ENCODE measurements at regions not wholly inside any gene's neighbourhood (a gene's known extent, or its start where the extent isn't known, plus 50 kb on each side); places are given as distances from the start of the nearest gene placed in this dataset.

DNA sequence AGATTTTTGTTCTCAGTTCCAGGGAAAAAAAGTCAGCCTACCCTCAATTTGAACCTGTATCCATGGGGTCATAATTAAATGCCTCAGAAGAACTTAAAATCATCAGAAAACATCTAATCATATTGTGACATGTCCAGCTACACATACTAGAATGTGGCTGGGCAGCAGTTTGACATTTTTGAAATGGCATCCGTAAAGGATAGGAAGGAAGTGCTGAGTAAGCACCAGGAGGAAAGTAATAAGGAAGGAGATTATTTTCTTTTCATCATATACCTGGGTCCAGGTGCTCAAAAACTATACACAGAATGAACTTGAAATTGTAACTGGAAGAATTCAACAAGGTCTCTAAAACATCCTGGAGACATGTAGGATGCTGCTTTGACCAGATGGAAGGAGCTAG, 116.9 kb upstream of the RAI14 start:
- Histone ChIP-seq H4K20me1 (ENCODE audit: insufficient read depth, low read length) (no peaks in the 10 kb centered on the region), H3K4me1 (ENCODE audit: control insufficient read depth in 1 of 2, insufficient read depth in 2 of 2, low read length in 2 of 2) (no peaks in the 10 kb centered on the region), H3K36me3 (replicated peaks in 1 of 2; ENCODE audit: control insufficient read depth in 1 of 2, insufficient read depth in 2 of 2, low read length in 2 of 2) (no peaks in the 10 kb centered on the region), H3K4me3 (replicated peaks in 1 of 3; ENCODE audit: low read depth in 2 of 3, low read length in 3 of 3) (no peak overlapping the region), H2AFZ (ENCODE audit: insufficient read depth, low read depth, low read length, poor library complexity, severe bottlenecking) (no peak overlapping the region), H3K9me3 (replicated peaks in 1 of 2; ENCODE audit: control insufficient read depth in 1 of 2, insufficient read depth in 1 of 2, low read length in 2 of 2) (peaks cover 0 to 3% of the 10 kb centered on the region in 2 donors), H3K27ac (ENCODE audit: low read depth in 1 of 2, low read length in 2 of 2) (no peak overlapping the region), H3K4me2 (replicated peaks; ENCODE audit: extremely low read depth, low read length, poor library complexity, severe bottlenecking) (no peak overlapping the region), H3K27me3 (ENCODE audit: control insufficient read depth in 2 of 2, insufficient read depth in 2 of 2, low read length in 2 of 2) (peaks cover 0 to 7% of the 10 kb centered on the region in 2 donors), H3K79me2 (ENCODE audit: insufficient read depth, low read length) (no peaks in the 10 kb centered on the region), H3K9ac (ENCODE audit: insufficient read depth, low read length, poor library complexity, severe bottlenecking) (no peak overlapping the region)
- Mint-ChIP-seq H3K9me3 (peaks cover 5 to 13% (median 9%) of the 10 kb centered on the region in 7 donors), H3K27me3 (ENCODE audit: low read depth in 3 of 3) (peaks cover 2 to 16% (median 4%) of the 10 kb centered on the region in 3 donors), H3K4me3 (no peak overlapping the region), H3K36me3 (no peaks in the 10 kb centered on the region), H3K4me1 (no peaks in the 10 kb centered on the region), H3K27ac (peak overlapping the region in 1 of 7 donors; percentile 11)
- no CpG with 5 or more reads among the region's 1 CpG for WGBS (ENCODE audit: insufficient coverage)
- no peak for DNase-seq
- intact Hi-C loops (cut with micrococcal nuclease), result loop anchor here (2.0 to 5.0 kb wide), 2 partner anchors 52 to 54 kb away; no protein-coding TSS in a partner anchor
- TF ChIP-seq, protein P1, sequence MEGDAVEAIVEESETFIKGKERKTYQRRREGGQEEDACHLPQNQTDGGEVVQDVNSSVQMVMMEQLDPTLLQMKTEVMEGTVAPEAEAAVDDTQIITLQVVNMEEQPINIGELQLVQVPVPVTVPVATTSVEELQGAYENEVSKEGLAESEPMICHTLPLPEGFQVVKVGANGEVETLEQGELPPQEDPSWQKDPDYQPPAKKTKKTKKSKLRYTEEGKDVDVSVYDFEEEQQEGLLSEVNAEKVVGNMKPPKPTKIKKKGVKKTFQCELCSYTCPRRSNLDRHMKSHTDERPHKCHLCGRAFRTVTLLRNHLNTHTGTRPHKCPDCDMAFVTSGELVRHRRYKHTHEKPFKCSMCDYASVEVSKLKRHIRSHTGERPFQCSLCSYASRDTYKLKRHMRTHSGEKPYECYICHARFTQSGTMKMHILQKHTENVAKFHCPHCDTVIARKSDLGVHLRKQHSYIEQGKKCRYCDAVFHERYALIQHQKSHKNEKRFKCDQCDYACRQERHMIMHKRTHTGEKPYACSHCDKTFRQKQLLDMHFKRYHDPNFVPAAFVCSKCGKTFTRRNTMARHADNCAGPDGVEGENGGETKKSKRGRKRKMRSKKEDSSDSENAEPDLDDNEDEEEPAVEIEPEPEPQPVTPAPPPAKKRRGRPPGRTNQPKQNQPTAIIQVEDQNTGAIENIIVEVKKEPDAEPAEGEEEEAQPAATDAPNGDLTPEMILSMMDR (IDR thresholded peaks at IDR 0.05), result no peak

DNA sequence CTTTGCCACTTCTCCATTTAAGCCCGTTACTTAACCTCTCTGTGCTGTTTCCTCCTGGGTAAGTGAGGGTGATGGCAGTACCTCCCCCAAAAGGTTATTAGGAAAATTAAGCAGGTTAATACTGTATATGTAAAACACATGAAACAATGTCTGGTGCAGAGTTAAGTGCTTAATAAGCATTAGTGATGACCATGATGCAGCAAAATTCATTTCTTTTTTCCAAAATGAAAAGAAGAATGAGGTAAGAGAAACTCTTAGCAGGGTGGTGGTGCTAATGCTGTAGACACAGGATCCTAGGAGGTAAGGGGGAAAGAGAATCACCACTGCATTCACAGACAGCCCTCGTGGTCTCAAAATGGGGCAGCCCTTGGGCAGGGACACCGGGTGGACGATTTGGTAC, 115.1 kb upstream of the RAI14 start:
- peaks cover 0 to 10% (median 4%) of the 10 kb centered on the region in 3 donors for H3K27me3 Mint-ChIP-seq (ENCODE audit: low read depth in 3 of 3)

More for the DNA sequence above, 115.1 kb upstream of the RAI14 start:
- Histone ChIP-seq H3K27ac (ENCODE audit: low read depth in 1 of 2, low read length in 2 of 2) (no peak overlapping the region), H3K27me3 (ENCODE audit: control insufficient read depth in 2 of 2, insufficient read depth in 2 of 2, low read length in 2 of 2) (peaks cover 0 to 3% of the 10 kb centered on the region in 2 donors), H3K9me3 (replicated peaks in 1 of 2; ENCODE audit: control insufficient read depth in 1 of 2, insufficient read depth in 1 of 2, low read length in 2 of 2) (peaks cover 11 to 14% of the 10 kb centered on the region in 2 donors), H2AFZ (ENCODE audit: insufficient read depth, low read depth, low read length, poor library complexity, severe bottlenecking) (no peak overlapping the region), H3K9ac (ENCODE audit: insufficient read depth, low read length, poor library complexity, severe bottlenecking) (no peak overlapping the region), H3K4me2 (replicated peaks; ENCODE audit: extremely low read depth, low read length, poor library complexity, severe bottlenecking) (no peak overlapping the region), H3K4me1 (ENCODE audit: control insufficient read depth in 1 of 2, insufficient read depth in 2 of 2, low read length in 2 of 2) (no peaks in the 10 kb centered on the region), H3K36me3 (replicated peaks in 1 of 2; ENCODE audit: control insufficient read depth in 1 of 2, insufficient read depth in 2 of 2, low read length in 2 of 2) (no peaks in the 10 kb centered on the region), H3K79me2 (ENCODE audit: insufficient read depth, low read length) (no peaks in the 10 kb centered on the region), H3K4me3 (replicated peaks in 1 of 3; ENCODE audit: low read depth in 2 of 3, low read length in 3 of 3) (no peak overlapping the region), H4K20me1 (ENCODE audit: insufficient read depth, low read length) (no peaks in the 10 kb centered on the region)
- H3K27ac Mint-ChIP-seq, result no peak overlapping the region
- WGBS (ENCODE audit: insufficient coverage), result 100% methylated on average over 2 of the region's 4 CpGs
- H3K4me1 Mint-ChIP-seq, result no peaks in the 10 kb centered on the region
- TF ChIP-seq, protein P1 (IDR thresholded peaks at IDR 0.05), result no peak
- DNase-seq, result no peak
- peaks cover 12 to 26% (median 21%) of the 10 kb centered on the region in 7 donors for H3K9me3 Mint-ChIP-seq
- no peak overlapping the region for H3K4me3 Mint-ChIP-seq
- intact Hi-C loops (cut with micrococcal nuclease), result no loop called here
- H3K36me3 Mint-ChIP-seq, result no peaks in the 10 kb centered on the region

Data from CD14-positive monocyte (primary cell).